PFSK-1 (cell line): ENCODE measurements at regions not wholly inside any gene's neighbourhood (a gene's known extent, or its start where the extent isn't known, plus 50 kb on each side); places are given as distances from the start of the nearest gene placed in this dataset.

Source experiments
- FOXP2 ChIP-seq: optimal IDR thresholded peaks from 2 replicates; pipeline ENCODE3; 2011; ENCODE audit warnings: borderline replicate concordance, control low read depth, inconsistent platforms; ENCODE audit not compliant: insufficient read depth; ENCODE audit errors: extremely low read length, extremely low read depth
- POLR2AphosphoS5 ChIP-seq: IDR thresholded peaks from 2 replicates; pipeline ENCODE4 v1.6.1; 2012; ENCODE audit warnings: low read depth, mild to moderate bottlenecking, control low read depth, low read length, moderate library complexity
- REST ChIP-seq, 2 experiments: IDR thresholded peaks; 2 replicates each; pipeline versions ENCODE4 v1.6.1 to v1.8.0; 2011 to 2012; ENCODE audit warnings: low read depth in 2 of 2, low read length in 2 of 2, control low read depth in 1 of 2, inconsistent platforms in 1 of 2, mild to moderate bottlenecking in 1 of 2, moderate library complexity in 1 of 2; ENCODE audit not compliant: insufficient read depth in 1 of 2
- SIN3A ChIP-seq: IDR thresholded peaks from 2 replicates; pipeline ENCODE4 v1.6.1; 2012; ENCODE audit warnings: mild to moderate bottlenecking, low read length, moderate library complexity, borderline replicate concordance; ENCODE audit not compliant: insufficient read depth
- TAF1 ChIP-seq: IDR thresholded peaks from 2 replicates; pipeline ENCODE4 v1.6.1; 2012; ENCODE audit warnings: low read length, control low read depth, borderline replicate concordance; ENCODE audit not compliant: insufficient read depth

- no peak for TF ChIP-seq SIN3A
- TF ChIP-seq REST (IDR thresholded peaks at IDR 0.05; ENCODE audit: insufficient read depth in 1 of 2, low read depth in 2 of 2, low read length in 2 of 2): no peak
- no peak for TF ChIP-seq POLR2AphosphoS5
- no peak for TF ChIP-seq TAF1
- no peak for TF ChIP-seq FOXP2
These were observed 285.6 kb upstream of the RPS23 start for GRCh38 chr5:82563745-82564144.
